Cerebellar nuclear complex (tissue), 1 donor: ENCODE measurements at regions not wholly inside any gene's neighbourhood (a gene's known extent, or its start where the extent isn't known, plus 50 kb on each side); places are given as distances from the start of the nearest gene placed in this dataset.
"Not testable (repeated sequence)": the region's sequence is repeated elsewhere in the genome, so short reads cannot be mapped to it uniquely, and the experiment has no call there.

Experiments
- DNase-seq, 2 experiments: peaks; one replicate each; lab custom pipeline; 2025; lab: John Stamatoyannopoulos, UW

DNA sequence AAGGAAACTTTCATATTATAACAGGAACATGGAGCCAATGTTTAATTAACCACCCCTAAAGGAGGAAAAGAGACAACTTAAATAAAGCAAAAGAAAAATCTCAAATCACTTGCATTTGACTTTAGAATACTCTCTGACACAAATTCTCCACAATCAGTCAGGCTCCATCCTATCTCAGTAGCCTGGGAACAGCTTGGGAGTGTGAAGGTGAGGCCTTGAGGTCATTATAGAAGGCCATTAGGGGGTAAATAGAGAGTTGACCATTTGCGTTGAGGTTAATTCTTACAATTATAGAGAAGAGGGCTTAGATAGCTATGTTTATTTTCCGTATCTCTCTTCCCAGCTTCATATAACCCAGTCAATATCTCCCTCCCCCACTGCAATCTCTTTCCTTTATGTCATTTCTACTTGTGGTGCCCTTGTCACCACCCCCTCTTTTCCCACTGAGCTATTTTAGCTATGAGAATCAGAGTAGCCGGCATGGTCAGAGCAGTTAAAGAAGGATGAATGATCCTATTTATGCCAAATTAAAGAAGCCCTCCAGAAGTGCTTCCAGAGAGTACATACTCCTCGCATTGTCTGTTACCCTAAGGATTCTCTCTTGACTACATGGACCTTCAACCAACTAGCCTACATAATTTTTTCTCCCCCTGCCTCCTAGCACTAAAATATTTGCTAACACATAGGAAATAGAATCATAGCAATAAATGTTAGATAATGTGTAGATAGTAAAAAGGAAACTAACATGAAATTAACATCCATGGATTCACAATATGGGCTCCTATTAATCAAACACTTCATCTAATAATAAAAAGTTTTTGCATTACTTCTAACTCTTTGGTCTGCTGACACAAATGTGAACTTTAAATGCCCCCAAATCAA, 135.2 kb upstream of the KRR1 start:
- DNase-seq = no peak

DNA sequence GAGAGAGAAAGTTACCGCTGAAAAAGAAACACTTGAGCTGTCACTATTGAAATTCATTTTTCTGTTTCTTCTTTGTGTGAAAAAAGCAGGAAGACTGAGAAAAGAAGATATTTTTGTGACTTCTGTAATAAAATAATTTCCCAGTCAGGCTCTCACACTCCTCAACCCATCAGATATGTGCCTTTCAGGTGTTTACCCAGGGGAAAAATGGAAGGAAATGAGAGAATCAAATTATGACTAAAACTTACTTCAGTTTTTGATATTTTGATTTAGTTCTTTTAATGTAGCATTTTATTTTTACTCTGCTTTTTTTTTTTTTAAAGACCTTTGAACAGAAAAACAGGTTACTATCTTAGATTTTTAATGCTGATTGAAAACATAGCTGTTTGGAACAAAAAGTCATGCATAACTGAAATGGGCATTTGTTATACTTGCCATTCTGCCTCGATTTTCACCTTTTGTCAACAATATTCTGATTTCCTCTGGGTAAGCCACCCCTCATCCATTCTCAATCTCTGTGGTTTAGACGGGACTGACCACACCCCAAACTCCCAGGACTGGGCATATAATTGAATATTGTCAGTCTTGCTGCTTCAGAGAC, 133.2 kb upstream of the KRR1 start:
- no peak for DNase-seq

DNA sequence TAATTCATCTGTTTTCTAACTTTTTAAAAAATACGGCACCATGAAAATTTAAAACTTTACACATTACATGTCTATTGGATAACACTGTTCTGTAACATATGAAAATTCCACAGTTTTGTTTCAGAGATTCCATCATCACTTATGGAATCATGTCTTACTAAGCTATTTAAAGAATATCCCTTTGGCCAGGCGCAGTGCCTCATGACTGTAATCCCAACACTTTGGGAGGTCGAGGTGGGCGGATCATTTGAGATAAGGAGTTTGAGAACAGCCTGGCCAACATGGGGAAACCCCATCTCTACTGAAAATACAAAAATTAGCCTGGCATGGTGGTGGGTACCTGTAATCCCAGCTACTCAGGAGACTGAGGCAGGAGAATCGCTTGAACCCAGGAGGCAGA, 131.7 kb upstream of the KRR1 start:
- DNase-seq = not testable (repeated sequence)

DNA sequence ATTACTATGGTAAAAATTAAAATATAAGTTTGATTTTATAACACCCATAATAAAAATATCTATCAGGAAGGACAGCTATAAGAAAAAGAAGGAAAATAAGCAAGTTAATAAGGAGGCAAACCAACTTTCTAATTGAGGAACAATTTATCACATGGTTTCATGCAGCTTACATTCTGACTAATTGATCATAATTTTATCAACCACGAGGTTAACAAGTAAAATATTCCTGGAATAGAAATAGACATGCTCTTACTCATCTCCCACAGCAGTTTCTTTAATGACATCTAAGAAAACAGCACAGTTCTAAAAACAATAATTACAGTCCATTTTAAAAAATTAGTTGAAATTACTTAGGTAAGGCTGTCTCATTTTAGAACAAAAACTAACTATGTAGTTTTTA, 130.8 kb upstream of the KRR1 start:
- no peak for DNase-seq

DNA sequence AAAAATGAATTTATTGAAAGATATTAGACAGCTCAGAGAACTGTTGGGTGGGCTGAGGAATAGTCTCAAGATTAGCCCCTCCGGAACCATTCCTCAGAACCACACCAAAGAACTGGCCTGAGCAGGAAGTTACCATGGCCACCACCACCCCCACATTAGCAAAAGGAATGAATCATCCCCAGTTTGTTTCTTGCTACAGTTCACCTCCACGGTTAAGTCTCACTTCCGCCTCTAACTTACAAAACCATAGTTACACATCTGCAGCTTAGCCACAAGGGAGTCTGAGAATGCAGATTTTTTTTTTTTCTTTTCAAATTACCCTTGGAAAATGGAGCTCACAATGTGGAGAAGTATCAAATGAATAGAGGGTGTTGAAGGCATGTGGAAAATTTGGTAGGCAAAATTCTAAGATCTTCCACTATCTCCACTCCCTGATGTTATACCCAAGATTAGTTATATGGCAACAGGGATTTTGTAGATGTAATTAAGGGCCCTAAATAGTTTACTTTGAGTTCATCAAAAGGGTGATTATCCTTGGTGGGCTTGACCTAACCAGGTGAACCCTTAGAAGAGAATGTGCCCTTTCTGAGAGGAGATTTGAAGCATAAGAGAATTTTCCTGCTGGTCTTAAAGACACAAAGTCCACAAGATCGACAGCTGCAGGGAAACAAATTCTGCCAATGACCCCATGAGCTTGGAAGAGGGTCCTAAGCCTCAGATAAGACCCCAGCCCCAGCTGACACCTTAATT, 129.8 kb upstream of the KRR1 start:
- no peak for DNase-seq

- DNase-seq = no peak
These were observed 127.4 kb upstream of the KRR1 start for GRCh38 chr12:75638792-75639191.

GRCh38 chr12:75636607-75637006, 125.2 kb upstream of the KRR1 start:
- no peak for DNase-seq

- no peak for DNase-seq
These were observed 124.4 kb upstream of the KRR1 start for GRCh38 chr12:75635606-75636444.

- no peak for DNase-seq
These were observed 123.1 kb upstream of the KRR1 start for GRCh38 chr12:75634244-75635222.

- no peak for DNase-seq
These were observed 122.4 kb upstream of the KRR1 start for GRCh38 chr12:75633789-75634188.

DNA sequence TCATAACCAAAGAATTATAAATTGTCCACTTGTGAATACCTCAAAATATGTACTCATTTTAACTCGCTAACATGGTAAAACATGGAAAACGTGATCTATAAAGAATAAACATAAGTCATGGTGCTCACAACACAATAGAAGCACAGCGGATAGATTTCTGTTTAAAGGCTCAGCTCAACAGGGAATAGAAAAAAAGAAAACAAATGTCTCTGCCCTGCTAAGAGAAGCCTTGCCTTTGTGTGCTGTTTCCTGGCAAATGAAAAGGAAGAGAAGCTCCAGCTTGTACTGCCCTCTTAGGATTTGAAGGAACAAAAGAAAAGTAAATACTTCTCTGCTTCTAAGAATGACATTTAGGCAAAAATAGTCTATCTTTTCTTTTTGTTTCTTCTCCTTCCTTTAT, 121.0 kb upstream of the KRR1 start:
- DNase-seq = no peak

DNA sequence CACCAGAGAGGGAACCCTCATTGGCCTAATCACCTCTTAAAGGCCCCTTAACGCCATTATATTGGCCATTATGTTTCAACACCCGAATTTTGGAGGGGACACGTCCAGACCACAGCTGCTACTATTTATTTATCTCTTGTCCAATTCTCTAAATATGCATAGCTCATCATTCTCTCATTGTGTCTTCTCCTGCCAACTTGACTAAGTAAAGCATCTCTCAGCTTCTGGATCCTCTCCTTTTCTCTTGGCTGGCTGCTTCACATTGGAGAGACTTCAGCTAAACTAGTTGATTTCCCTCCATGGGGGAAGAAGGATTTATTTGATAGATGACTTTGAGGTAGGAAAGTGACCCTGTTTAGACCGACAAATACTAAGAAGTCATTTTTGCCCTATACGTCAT, 120.4 kb upstream of the KRR1 start:
- DNase-seq = no peak

DNA sequence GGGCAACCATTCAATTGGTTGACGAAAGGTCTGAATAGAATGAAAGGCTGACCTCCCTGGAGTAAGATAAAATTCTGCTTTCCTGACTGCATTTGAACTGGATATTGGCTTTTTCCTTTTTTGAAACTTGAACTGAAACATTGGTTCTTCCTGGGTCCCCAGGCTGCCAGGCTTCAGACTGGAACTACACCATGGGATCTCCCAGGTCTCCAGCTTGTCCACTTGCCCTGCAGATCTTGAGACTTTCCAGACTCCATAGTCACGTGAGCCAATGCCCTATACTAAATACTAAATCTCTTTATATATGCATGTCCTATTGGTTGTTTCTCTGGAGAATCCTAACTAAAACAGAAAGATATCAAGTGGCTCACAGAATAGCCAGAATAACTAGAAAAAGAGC, 118.7 kb upstream of the KRR1 start:
- no peak for DNase-seq

DNA sequence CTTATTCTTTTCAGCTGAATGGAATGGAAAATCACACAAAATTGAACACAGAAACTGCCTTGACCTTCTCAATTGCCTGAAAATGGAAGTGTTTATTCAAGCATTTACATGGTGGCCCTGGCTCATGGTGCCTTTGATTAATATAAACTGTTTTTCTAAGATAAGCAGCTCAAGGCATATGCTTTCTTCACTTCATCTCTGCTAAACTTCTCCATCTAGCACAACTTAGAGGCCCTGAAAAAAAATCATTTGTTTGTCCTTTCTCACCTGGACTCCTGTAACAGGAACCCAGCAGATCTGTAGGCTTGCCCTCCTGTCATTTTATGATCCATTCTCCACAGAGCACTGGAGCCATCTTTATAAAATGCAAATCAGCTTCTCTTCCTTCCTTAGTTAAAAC, 117.5 kb upstream of the KRR1 start:
- no peak for DNase-seq

GRCh38 chr12:75628511-75628910, 117.1 kb upstream of the KRR1 start:
- DNase-seq = no peak

- no peak for DNase-seq
These were observed 112.3 kb upstream of the KRR1 start for GRCh38 chr12:75623631-75624154.

DNA sequence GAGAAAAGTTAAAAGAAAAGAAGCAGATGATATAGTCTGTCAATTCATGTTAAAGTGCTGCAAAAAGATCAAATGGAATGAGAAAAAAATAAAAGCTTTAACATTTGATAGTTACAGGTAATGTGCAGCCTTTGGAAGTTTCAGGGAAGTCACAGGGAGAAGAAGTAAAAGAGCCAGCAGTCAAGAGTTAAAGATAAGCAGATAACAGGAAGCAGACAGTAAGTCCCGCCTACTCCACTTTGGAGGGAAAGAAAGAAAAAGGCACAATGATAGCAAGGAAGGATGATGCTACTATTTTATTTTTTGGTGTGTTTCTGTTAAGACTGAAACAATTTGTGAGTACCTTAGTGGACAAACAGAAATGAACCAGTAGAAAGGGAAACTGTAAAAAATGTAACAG, 111.1 kb upstream of the KRR1 start:
- DNase-seq = no peak

- not testable (repeated sequence) for DNase-seq
These were observed 103.0 kb upstream of the KRR1 start for GRCh38 chr12:75614396-75614795.

- no peak for DNase-seq
These were observed 102.6 kb upstream of the KRR1 start for GRCh38 chr12:75613981-75614380.

- no peak for DNase-seq
These were observed 99.6 kb upstream of the KRR1 start for GRCh38 chr12:75611041-75611440.

DNA sequence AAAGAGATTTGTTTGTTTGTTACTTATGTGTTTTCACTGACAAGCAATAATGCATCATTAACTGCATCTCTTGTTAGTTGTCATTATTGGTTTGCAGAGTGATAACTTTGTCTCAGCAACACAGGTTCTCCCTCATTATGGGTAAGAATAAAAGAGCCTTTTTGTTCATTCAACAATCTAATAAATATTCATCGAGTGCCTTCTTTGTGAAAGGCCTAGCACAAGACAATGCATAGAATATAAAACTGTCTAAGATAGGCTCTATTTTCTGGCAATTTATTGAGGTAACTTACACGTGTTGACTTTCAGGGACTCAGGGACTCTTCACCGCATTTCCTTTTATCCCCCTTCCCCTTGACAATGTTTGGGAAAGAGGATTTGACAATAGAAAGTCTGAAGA, 95.5 kb upstream of the KRR1 start:
- DNase-seq = no peak
